Activated T-cell treated with anti-CD3 and anti-CD28 coated beads, Interleukin-2, amount 50 U/mL, for 1 hour (primary cell): ENCODE measurements at regions not wholly inside any gene's neighbourhood (a gene's known extent, or its start where the extent isn't known, plus 50 kb on each side); places are given as distances from the start of the nearest gene placed in this dataset.
"Not testable (repeated sequence)": the region's sequence is repeated elsewhere in the genome, so short reads cannot be mapped to it uniquely, and the experiment has no call there.

Experiments
- DNase-seq: peaks from one replicate; pipeline ENCODE4 v3.0.0-alpha.2; 2020

GRCh38 chr3:153933481-153933880, 187.7 kb upstream of the ARHGEF26 start:
- not testable (repeated sequence) for DNase-seq

- DNase-seq = no peak
Observed at GRCh38 chr3:153944084-153944483, 177.1 kb upstream of the ARHGEF26 start.

- DNase-seq = no peak
Observed at GRCh38 chr3:153951276-153951675, 169.9 kb upstream of the ARHGEF26 start.

- DNase-seq = no peak
Observed at GRCh38 chr3:153952091-153952490, 169.1 kb upstream of the ARHGEF26 start.

GRCh38 chr3:153956613-153957012, 164.6 kb upstream of the ARHGEF26 start:
- no peak for DNase-seq

- no peak for DNase-seq
Observed at GRCh38 chr3:153957421-153957820, 163.8 kb upstream of the ARHGEF26 start.

- DNase-seq = no peak
Observed at GRCh38 chr3:153958635-153959595, 162.3 kb upstream of the ARHGEF26 start.

GRCh38 chr3:153960458-153961074, 160.6 kb upstream of the ARHGEF26 start:
- no peak for DNase-seq

- no peak for DNase-seq
Observed at GRCh38 chr3:153961494-153961893, 159.7 kb upstream of the ARHGEF26 start.

- no peak for DNase-seq
Observed at GRCh38 chr3:153963012-153963411, 158.2 kb upstream of the ARHGEF26 start.

- no peak for DNase-seq
Observed at GRCh38 chr3:153967260-153967659, 153.9 kb upstream of the ARHGEF26 start.

GRCh38 chr3:153970047-153970446, 151.1 kb upstream of the ARHGEF26 start:
- DNase-seq = no peak

- no peak for DNase-seq
Observed at GRCh38 chr3:153970741-153971347, 150.3 kb upstream of the ARHGEF26 start.

- no peak for DNase-seq
Observed at GRCh38 chr3:153972862-153973261, 148.3 kb upstream of the ARHGEF26 start.

- DNase-seq = no peak
Observed at GRCh38 chr3:153973722-153974265, 147.4 kb upstream of the ARHGEF26 start.

- DNase-seq = no peak
Observed at GRCh38 chr3:153974614-153975013, 146.6 kb upstream of the ARHGEF26 start.

- DNase-seq = no peak
Observed at GRCh38 chr3:153976891-153977554, 144.2 kb upstream of the ARHGEF26 start.

GRCh38 chr3:153978006-153978405, 143.2 kb upstream of the ARHGEF26 start:
- DNase-seq = no peak

GRCh38 chr3:153979418-153980251, 141.6 kb upstream of the ARHGEF26 start:
- DNase-seq = no peak

- DNase-seq = no peak
Observed at GRCh38 chr3:153980252-153980590, 141.0 kb upstream of the ARHGEF26 start.

GRCh38 chr3:153997364-153997763, 123.8 kb upstream of the ARHGEF26 start:
- not testable (repeated sequence) for DNase-seq

- no peak for DNase-seq
Observed at GRCh38 chr3:154003649-154004048, 117.5 kb upstream of the ARHGEF26 start.
